Gastrocnemius medialis (tissue), 4 donors: ENCODE measurements at regions not wholly inside any gene's neighbourhood (a gene's known extent, or its start where the extent isn't known, plus 50 kb on each side); places are given as distances from the start of the nearest gene placed in this dataset.

Experiments
- POLR2A ChIP-seq, 2 donors: fragments of 450-650 bp; IDR thresholded peaks; one replicate each; pipeline ENCODE4 v1.6.1; 2017; ENCODE audit warnings: antibody characterized with exemption in 2 of 2, mild to moderate bottlenecking in 2 of 2, moderate library complexity in 2 of 2
- TF ChIP-seq, protein P1 (sequence below), 5 experiments: fragments of 450-650 bp in 3 of 5; fragments of 200-600 bp in 2 of 5; sonication (generic) in 2 of 5; IDR thresholded peaks in 4 of 5; conservative IDR thresholded peaks in 1 of 5; 1 replicate in 4 of 5; 2 replicates in 1 of 5; pipeline ENCODE4 v1.5.1; 2016 to 2019; ENCODE audit warnings: antibody characterized with exemption in 5 of 5, mild to moderate bottlenecking in 3 of 5, moderate library complexity in 3 of 5

DNA sequence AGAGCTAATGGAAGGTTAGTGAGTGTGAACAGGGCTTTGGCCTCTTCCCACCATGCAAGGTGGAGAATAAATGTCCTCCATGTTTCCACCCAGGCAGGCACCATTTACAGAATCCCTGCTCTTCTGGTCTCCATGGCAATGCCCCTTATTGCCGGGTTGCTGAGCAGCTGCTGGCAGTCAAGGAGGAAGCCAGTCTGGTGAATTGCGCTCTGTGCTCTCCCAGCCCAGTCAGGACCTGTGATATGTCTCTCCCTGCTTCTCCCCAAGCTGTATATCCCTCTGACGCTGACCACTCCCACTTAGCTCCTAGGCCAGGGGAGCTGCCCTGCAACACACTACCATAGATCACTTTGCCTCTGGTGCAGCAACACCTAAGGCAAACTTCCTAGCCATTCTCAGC lies 402.1 kb upstream of the ERCC4 start:
- no peak for TF ChIP-seq POLR2A (IDR thresholded peaks at IDR 0.05)
- TF ChIP-seq, protein P1, sequence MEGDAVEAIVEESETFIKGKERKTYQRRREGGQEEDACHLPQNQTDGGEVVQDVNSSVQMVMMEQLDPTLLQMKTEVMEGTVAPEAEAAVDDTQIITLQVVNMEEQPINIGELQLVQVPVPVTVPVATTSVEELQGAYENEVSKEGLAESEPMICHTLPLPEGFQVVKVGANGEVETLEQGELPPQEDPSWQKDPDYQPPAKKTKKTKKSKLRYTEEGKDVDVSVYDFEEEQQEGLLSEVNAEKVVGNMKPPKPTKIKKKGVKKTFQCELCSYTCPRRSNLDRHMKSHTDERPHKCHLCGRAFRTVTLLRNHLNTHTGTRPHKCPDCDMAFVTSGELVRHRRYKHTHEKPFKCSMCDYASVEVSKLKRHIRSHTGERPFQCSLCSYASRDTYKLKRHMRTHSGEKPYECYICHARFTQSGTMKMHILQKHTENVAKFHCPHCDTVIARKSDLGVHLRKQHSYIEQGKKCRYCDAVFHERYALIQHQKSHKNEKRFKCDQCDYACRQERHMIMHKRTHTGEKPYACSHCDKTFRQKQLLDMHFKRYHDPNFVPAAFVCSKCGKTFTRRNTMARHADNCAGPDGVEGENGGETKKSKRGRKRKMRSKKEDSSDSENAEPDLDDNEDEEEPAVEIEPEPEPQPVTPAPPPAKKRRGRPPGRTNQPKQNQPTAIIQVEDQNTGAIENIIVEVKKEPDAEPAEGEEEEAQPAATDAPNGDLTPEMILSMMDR (IDR thresholded peaks at IDR 0.05 in 4 of 5, conservative IDR thresholded peaks at IDR 0.05 in 1 of 5), result no peak
